ENCODE measurements at regions not wholly inside any gene's neighbourhood (a gene's known extent, or its start where the extent isn't known, plus 50 kb on each side); places are given as distances from the start of the nearest gene placed in this dataset.

DNA sequence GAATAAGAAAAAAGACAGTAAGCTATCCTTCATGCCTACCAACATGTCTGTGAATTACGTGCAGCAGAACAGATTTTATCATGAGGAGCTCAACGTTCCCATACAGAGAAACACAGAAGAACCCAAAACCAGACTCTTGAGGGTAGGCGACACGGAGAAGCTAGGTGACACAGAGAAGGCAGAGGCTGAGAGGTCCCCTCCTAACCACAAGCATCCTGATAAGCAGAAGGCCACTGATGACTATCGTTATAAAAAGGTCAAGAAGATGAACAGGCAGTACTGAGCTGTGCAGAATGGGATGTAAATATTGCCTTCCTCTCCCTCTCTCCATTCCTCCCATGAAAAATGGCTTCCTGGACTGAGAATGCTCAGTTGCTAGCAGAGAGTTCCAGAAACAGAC is 350.2 kb upstream of the BOD1L1 start:
- TF ChIP-seq CTCF (optimal IDR thresholded peaks at IDR 0.05 in 1 of 3, IDR thresholded peaks at IDR 0.05 in 1 of 3, conservative IDR thresholded peaks at IDR 0.05 in 1 of 3; ENCODE audit: extremely low read depth in 1 of 3, insufficient read depth in 2 of 3, low read length in 3 of 3) (no peak), EZH2 (IDR thresholded peaks at IDR 0.05; ENCODE audit: low read length) (no peak)
